Fibroblast of lung (primary cell): ENCODE measurements at regions not wholly inside any gene's neighbourhood (a gene's known extent, or its start where the extent isn't known, plus 50 kb on each side); places are given as distances from the start of the nearest gene placed in this dataset.

Source experiments
- DNase-seq, 2 donors: peaks; one replicate each; pipeline versions ENCODE4 v3.0.0 to v3.0.0-alpha.2; 2010; ENCODE audit warnings: low read depth in 2 of 2
- H2AFZ ChIP-seq: 2 replicates; pipeline ENCODE4 v1.5.1; 2012; ENCODE audit warnings: low read length, control low read depth, inconsistent platforms
- H3K27ac ChIP-seq: 2 replicates; pipeline ENCODE4 v1.5.1; 2011; ENCODE audit warnings: low read length, control low read depth; ENCODE audit not compliant: insufficient read depth
- H3K27me3 ChIP-seq: 2 replicates; pipeline ENCODE4 v1.5.1; 2011; ENCODE audit warnings: mild to moderate bottlenecking, low read length; ENCODE audit not compliant: control insufficient read depth, insufficient read depth
- H3K36me3 ChIP-seq: 2 replicates; pipeline ENCODE4 v1.5.1; 2011; ENCODE audit warnings: low read length; ENCODE audit not compliant: control insufficient read depth, insufficient read depth
- H3K4me1 ChIP-seq: 2 replicates; pipeline ENCODE4 v1.5.1; 2011; ENCODE audit warnings: low read length; ENCODE audit not compliant: control insufficient read depth, insufficient read depth; ENCODE audit errors: extremely low read depth
- H3K4me2 ChIP-seq: 2 replicates; pipeline ENCODE4 v1.5.1; 2011; ENCODE audit warnings: low read length, control low read depth; ENCODE audit not compliant: insufficient read depth; ENCODE audit errors: extremely low read depth
- H3K4me3 ChIP-seq, 4 experiments: fragments of 200-600 bp in 1 of 4; sonication (generic) in 1 of 4; replicated peaks in 1 of 4; 2 replicates each; pipeline ENCODE4 v1.5.1; 2011 to 2016; ENCODE audit warnings: low read length in 4 of 4, low read depth in 3 of 4, mild to moderate bottlenecking in 3 of 4, control low read depth in 2 of 4, inconsistent platforms in 1 of 4, mixed read lengths in 1 of 4; ENCODE audit not compliant: insufficient read depth in 1 of 4; ENCODE audit errors: control extremely low read depth in 1 of 4
- H3K79me2 ChIP-seq: 2 replicates; pipeline ENCODE4 v1.5.1; 2012; ENCODE audit warnings: mild to moderate bottlenecking, low read length, inconsistent platforms; ENCODE audit not compliant: control insufficient read depth, insufficient read depth
- H3K9ac ChIP-seq: 2 replicates; pipeline ENCODE4 v1.5.1; 2011; ENCODE audit warnings: mild to moderate bottlenecking, low read length, control low read depth; ENCODE audit not compliant: insufficient read depth
- H3K9me3 ChIP-seq: 2 replicates; pipeline ENCODE4 v1.5.1; 2012; ENCODE audit warnings: low read depth, low read length; ENCODE audit not compliant: control insufficient read depth, insufficient read depth
- H4K20me1 ChIP-seq: 2 replicates; pipeline ENCODE4 v1.5.1; 2011; ENCODE audit warnings: low read length; ENCODE audit not compliant: control insufficient read depth, insufficient read depth; ENCODE audit errors: extremely low read depth
- EZH2 ChIP-seq: IDR thresholded peaks from 2 replicates; pipeline ENCODE4 v1.5.1; 2012; ENCODE audit warnings: low read length, control low read depth, mild to moderate bottlenecking; ENCODE audit errors: missing control alignments
- TF ChIP-seq, protein P1 (sequence below), 2 donors: IDR thresholded peaks in 1 of 2; conservative IDR thresholded peaks in 1 of 2; 1 replicate in 1 of 2; 2 replicates in 1 of 2; pipeline ENCODE4 v1.5.1; 2011 to 2012; ENCODE audit warnings: low read length in 2 of 2, control low read depth in 1 of 2, inconsistent platforms in 1 of 2, low read depth in 1 of 2, mild to moderate bottlenecking in 1 of 2

DNA sequence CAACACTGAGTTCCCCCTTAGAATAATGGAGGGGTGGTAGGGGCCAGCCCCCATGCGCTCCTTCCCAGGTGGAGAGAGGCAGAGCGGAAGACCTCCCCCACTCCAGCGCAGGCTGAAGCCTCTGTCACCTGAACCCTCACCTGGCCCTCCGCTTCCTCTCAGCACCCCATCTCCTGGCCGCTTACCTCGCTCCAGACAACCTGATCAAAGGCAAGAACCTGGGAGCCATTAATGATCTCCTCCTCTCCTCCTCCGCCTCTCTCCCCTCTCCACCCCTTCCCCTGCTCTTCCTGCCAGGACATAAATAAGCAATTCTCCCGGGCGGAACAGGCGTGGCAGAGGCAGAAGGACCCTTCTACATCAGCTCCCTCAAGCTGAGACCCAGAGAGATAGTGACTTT is 110.2 kb upstream of the LHX1 start:
- Histone ChIP-seq H3K4me3 (no peak overlapping the region), H3K4me2 (no peak overlapping the region), H3K27me3 (peaks cover 3% of the 10 kb centered on the region), H3K9me3 (no peaks in the 10 kb centered on the region), H3K27ac (no peak overlapping the region), H2AFZ (no peak overlapping the region), H3K9ac (no peak overlapping the region), H3K79me2 (no peaks in the 10 kb centered on the region), H3K4me1 (no peaks in the 10 kb centered on the region), H4K20me1 (no peaks in the 10 kb centered on the region), H3K36me3 (no peaks in the 10 kb centered on the region)
- TF ChIP-seq EZH2 = no peak
- TF ChIP-seq, protein P1, sequence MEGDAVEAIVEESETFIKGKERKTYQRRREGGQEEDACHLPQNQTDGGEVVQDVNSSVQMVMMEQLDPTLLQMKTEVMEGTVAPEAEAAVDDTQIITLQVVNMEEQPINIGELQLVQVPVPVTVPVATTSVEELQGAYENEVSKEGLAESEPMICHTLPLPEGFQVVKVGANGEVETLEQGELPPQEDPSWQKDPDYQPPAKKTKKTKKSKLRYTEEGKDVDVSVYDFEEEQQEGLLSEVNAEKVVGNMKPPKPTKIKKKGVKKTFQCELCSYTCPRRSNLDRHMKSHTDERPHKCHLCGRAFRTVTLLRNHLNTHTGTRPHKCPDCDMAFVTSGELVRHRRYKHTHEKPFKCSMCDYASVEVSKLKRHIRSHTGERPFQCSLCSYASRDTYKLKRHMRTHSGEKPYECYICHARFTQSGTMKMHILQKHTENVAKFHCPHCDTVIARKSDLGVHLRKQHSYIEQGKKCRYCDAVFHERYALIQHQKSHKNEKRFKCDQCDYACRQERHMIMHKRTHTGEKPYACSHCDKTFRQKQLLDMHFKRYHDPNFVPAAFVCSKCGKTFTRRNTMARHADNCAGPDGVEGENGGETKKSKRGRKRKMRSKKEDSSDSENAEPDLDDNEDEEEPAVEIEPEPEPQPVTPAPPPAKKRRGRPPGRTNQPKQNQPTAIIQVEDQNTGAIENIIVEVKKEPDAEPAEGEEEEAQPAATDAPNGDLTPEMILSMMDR (conservative IDR thresholded peaks at IDR 0.05 in 1 of 2, IDR thresholded peaks at IDR 0.05 in 1 of 2; ENCODE audit: low read depth in 1 of 2, low read length in 2 of 2) = no peak
- DNase-seq = no peak

DNA sequence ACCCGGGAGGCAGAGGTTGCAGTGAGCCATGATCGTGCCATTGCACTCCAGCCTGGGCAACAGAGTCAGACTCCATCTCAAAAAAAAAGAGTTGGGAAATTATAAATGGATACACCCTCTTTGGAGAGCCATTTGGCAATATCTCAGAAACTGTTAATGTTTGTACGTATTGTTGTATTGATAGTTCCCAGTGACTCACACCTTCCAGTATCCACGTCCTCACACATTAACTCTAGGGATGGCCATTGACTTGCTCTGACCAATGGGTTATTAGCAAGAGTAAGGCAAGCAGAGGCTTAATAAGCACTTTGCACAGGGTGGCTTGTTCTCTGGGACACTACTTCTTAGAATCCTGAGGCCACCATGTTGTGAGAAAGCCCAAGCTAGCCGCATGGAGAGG is 107.6 kb upstream of the LHX1 start:
- Histone ChIP-seq H3K4me2 (no peak overlapping the region), H2AFZ (no peak overlapping the region), H4K20me1 (no peaks in the 10 kb centered on the region), H3K79me2 (no peaks in the 10 kb centered on the region), H3K27ac (no peak overlapping the region), H3K27me3 (peaks cover 3% of the 10 kb centered on the region), H3K9me3 (no peaks in the 10 kb centered on the region), H3K4me3 (no peak overlapping the region), H3K36me3 (no peaks in the 10 kb centered on the region), H3K4me1 (no peaks in the 10 kb centered on the region), H3K9ac (no peak overlapping the region)
- no peak for TF ChIP-seq EZH2
- TF ChIP-seq, protein P1 (conservative IDR thresholded peaks at IDR 0.05 in 1 of 2, IDR thresholded peaks at IDR 0.05 in 1 of 2; ENCODE audit: low read depth in 1 of 2, low read length in 2 of 2) = no peak
- no peak for DNase-seq

DNA sequence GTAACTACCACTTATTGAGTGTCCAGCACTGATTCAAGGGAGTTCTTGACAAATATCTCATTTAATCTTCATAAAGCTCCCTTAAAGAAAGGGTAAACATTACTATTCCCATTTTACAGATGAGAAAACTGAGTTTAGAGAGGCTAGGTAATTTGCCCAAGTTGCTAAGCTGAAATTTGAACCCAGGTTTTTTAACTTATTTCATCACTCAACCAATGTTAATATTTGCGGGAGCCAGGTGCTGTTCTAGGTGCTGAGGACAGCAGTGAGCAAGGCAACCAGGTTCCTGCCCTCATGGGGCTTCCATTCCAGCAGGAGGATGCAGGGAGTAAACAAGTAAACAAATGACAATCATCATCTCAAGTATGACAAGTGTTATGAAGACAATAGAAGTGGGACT is 104.0 kb upstream of the LHX1 start:
- Histone ChIP-seq H3K9ac (no peak overlapping the region), H3K9me3 (no peaks in the 10 kb centered on the region), H3K27me3 (no peaks in the 10 kb centered on the region), H3K4me2 (no peak overlapping the region), H3K79me2 (no peaks in the 10 kb centered on the region), H2AFZ (no peak overlapping the region), H3K4me3 (no peak overlapping the region), H4K20me1 (no peaks in the 10 kb centered on the region), H3K4me1 (no peaks in the 10 kb centered on the region), H3K36me3 (no peaks in the 10 kb centered on the region), H3K27ac (no peak overlapping the region)
- DNase-seq = no peak
- TF ChIP-seq, protein P1 (conservative IDR thresholded peaks at IDR 0.05 in 1 of 2, IDR thresholded peaks at IDR 0.05 in 1 of 2; ENCODE audit: low read depth in 1 of 2, low read length in 2 of 2) = no peak
- TF ChIP-seq EZH2 = no peak
